ENCODE measurements at regions not wholly inside any gene's neighbourhood (a gene's known extent, or its start where the extent isn't known, plus 50 kb on each side); places are given as distances from the start of the nearest gene placed in this dataset.

DNA sequence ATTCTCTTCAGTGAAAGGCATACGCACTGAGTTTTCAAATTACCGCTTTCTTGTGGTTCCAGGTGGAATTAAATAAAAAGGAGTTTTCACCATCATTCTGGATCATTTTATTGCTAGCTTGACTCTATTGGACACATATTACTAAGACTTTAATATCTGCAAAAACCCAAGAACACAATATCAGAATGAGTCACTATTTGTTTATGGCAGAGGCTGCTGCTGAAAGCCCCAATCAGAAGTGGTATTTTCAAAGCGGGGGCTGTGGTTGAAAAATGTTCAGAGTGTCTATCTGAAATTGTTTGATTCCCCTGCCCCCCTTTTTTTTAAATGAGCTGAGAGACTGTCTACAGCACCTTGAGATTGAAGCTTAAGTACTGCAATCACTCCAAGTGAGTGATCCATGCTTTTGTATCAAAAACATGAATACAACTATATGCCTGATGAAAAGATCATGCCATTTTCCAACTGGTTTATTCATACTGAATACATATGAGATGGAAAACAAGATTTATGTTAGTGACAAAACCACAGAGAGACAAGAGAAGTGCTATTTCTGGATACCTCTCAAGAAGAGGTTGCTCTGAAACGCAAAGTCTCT lies 376.4 kb downstream of the HTR7 start:
- H3K27me3 Mint-ChIP-seq (ENCODE audit: low read depth): peaks cover 54% of the 10 kb centered on the region
- CTCF ChIA-PET: no interaction called here
- H3K4me1 Mint-ChIP-seq: peaks cover 16% of the 10 kb centered on the region
- TF ChIP-seq E2F1 (CRISPR knock-in tag; IDR thresholded peaks at IDR 0.05): no peak
- no peak for TF ChIP-seq SMAD4 (CRISPR knock-in tag; IDR thresholded peaks at IDR 0.05)
- no peak for TF ChIP-seq CREM (CRISPR knock-in tag; IDR thresholded peaks at IDR 0.05)
- TF ChIP-seq RORB (CRISPR knock-in tag; IDR thresholded peaks at IDR 0.05): no peak
- no peak for TF ChIP-seq ZNF416 (CRISPR knock-in tag; IDR thresholded peaks at IDR 0.05)
- TF ChIP-seq, protein P1, sequence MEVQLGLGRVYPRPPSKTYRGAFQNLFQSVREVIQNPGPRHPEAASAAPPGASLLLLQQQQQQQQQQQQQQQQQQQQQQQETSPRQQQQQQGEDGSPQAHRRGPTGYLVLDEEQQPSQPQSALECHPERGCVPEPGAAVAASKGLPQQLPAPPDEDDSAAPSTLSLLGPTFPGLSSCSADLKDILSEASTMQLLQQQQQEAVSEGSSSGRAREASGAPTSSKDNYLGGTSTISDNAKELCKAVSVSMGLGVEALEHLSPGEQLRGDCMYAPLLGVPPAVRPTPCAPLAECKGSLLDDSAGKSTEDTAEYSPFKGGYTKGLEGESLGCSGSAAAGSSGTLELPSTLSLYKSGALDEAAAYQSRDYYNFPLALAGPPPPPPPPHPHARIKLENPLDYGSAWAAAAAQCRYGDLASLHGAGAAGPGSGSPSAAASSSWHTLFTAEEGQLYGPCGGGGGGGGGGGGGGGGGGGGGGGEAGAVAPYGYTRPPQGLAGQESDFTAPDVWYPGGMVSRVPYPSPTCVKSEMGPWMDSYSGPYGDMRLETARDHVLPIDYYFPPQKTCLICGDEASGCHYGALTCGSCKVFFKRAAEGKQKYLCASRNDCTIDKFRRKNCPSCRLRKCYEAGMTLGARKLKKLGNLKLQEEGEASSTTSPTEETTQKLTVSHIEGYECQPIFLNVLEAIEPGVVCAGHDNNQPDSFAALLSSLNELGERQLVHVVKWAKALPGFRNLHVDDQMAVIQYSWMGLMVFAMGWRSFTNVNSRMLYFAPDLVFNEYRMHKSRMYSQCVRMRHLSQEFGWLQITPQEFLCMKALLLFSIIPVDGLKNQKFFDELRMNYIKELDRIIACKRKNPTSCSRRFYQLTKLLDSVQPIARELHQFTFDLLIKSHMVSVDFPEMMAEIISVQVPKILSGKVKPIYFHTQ (CRISPR knock-in tag; IDR thresholded peaks at IDR 0.05): no peak
- no peak for TF ChIP-seq ATF2 (CRISPR knock-in tag; IDR thresholded peaks at IDR 0.05; ENCODE audit: borderline replicate concordance, low read depth)
- TF ChIP-seq MLX (CRISPR knock-in tag; IDR thresholded peaks at IDR 0.05): no peak
- no peak for TF ChIP-seq E2F5 (CRISPR knock-in tag; IDR thresholded peaks at IDR 0.05)
- no peak for TF ChIP-seq ATF6 (CRISPR knock-in tag; IDR thresholded peaks at IDR 0.05)
- TF ChIP-seq ZNF423 (CRISPR knock-in tag; IDR thresholded peaks at IDR 0.05): no peak
- no peak for TF ChIP-seq ZSCAN18 (CRISPR knock-in tag; IDR thresholded peaks at IDR 0.05)
- TF ChIP-seq ZNF671 (CRISPR knock-in tag; IDR thresholded peaks at IDR 0.05): no peak
- TF ChIP-seq SOX15 (CRISPR knock-in tag; IDR thresholded peaks at IDR 0.05): no peak
- TF ChIP-seq NFATC4 (CRISPR knock-in tag; IDR thresholded peaks at IDR 0.05): no peak
- TF ChIP-seq ESRRA (CRISPR knock-in tag; IDR thresholded peaks at IDR 0.05; ENCODE audit: borderline replicate concordance): no peak
- no peak for TF ChIP-seq CBFB (CRISPR knock-in tag; IDR thresholded peaks at IDR 0.05; ENCODE audit: low read depth)
- TF ChIP-seq ZNF281 (CRISPR knock-in tag; IDR thresholded peaks at IDR 0.05): no peak
- TF ChIP-seq FOXP1 (CRISPR knock-in tag; IDR thresholded peaks at IDR 0.05; ENCODE audit: borderline replicate concordance): no peak
- no peak for TF ChIP-seq TP53 (CRISPR knock-in tag; IDR thresholded peaks at IDR 0.05)
- H3K4me3 Mint-ChIP-seq: no peak overlapping the region
- ATAC-seq: no peak
- POLR2A ChIA-PET: no interaction called here
- H3K36me3 Mint-ChIP-seq: no peaks in the 10 kb centered on the region
- no peaks in the 10 kb centered on the region for H3K9me3 Mint-ChIP-seq
- no peak for DNase-seq (ENCODE audit: low spot score)
- no peak overlapping the region for H3K27ac Mint-ChIP-seq

Measured in WTC11 (cell line).